ENCODE measurements at regions not wholly inside any gene's neighbourhood (a gene's known extent, or its start where the extent isn't known, plus 50 kb on each side); places are given as distances from the start of the nearest gene placed in this dataset.

- TF ChIP-seq ZBTB33 (IDR thresholded peaks at IDR 0.05) (no peak), SREBF1 (IDR thresholded peaks at IDR 0.05; ENCODE audit: low read length) (no peak), ZNF24 (IDR thresholded peaks at IDR 0.05) (no peak), MTA3 (IDR thresholded peaks at IDR 0.05; ENCODE audit: borderline replicate concordance, low read length) (no peak), PAX8 (IDR thresholded peaks at IDR 0.05) (no peak), FOXM1 (IDR thresholded peaks at IDR 0.05; ENCODE audit: low read depth, low read length) (no peak)
These were observed 81.2 kb upstream of the MAPRE2 start (continued) for GRCh38 chr18:34959989-34960388.

GRCh38 chr18:34965108-34965507 is 76.1 kb upstream of the MAPRE2 start:
- WGBS (ENCODE audit: insufficient coverage, insufficient replicate concordance, low lambda C conversion rate, missing lambda C conversion rate), result 33% methylated on average over 1 of the region's 1 CpG
- FAIRE-seq (no peak), ATAC-seq (no peak), DNase-seq (ENCODE audit: low read depth, low spot score) (no peak)
- intact Hi-C loops (cut with micrococcal nuclease; ENCODE audit: unreplicated experiment) (no loop called here), in situ Hi-C loops (cut with MboI) (no loop called here)
- Histone ChIP-seq H3K9me3 (replicated peaks; ENCODE audit: control insufficient read depth, insufficient read depth, low read length) (no peaks in the 10 kb centered on the region), H3K9ac (ENCODE audit: control insufficient read depth, insufficient read depth, low read length) (no peak overlapping the region), H3K4me1 (ENCODE audit: control insufficient read depth, insufficient read depth, low read length) (no peaks in the 10 kb centered on the region), H3K36me3 (ENCODE audit: control insufficient read depth in 2 of 2, insufficient read depth in 2 of 2, low read length in 1 of 2) (no peaks in the 10 kb centered on the region), H3K4me2 (ENCODE audit: control insufficient read depth, insufficient read depth) (no peak overlapping the region), H3K27ac (ENCODE audit: control insufficient read depth, insufficient read depth) (no peak overlapping the region), H2AFZ (ENCODE audit: control insufficient read depth, low read depth, low read length) (no peak overlapping the region), H3K27me3 (replicated peaks in 1 of 2; ENCODE audit: control insufficient read depth in 2 of 2, insufficient read depth in 2 of 2, low read length in 1 of 2) (no peaks in the 10 kb centered on the region; a peak in 1 of 4 replicates), H3K4me3 (no peak overlapping the region), H3K79me2 (ENCODE audit: control insufficient read depth, insufficient read depth, low read length) (no peaks in the 10 kb centered on the region), H4K20me1 (ENCODE audit: control insufficient read depth, insufficient read depth) (no peaks in the 10 kb centered on the region)
- no peak for TF ChIP-seq GATAD2B (conservative IDR thresholded peaks at IDR 0.05; ENCODE audit: low read depth)
- TF ChIP-seq EZH2 (IDR thresholded peaks at IDR 0.05; ENCODE audit: borderline replicate concordance, control insufficient read depth, low read depth, low read length), result no peak
- TF ChIP-seq STAT1 (conservative IDR thresholded peaks at IDR 0.05), result no peak
- TF ChIP-seq NBN (IDR thresholded peaks at IDR 0.05), result no peak
- TF ChIP-seq ZBED1 (IDR thresholded peaks at IDR 0.05; ENCODE audit: borderline replicate concordance), result no peak
- TF ChIP-seq TCF3 (IDR thresholded peaks at IDR 0.05; ENCODE audit: borderline replicate concordance, insufficient read depth, low read depth, low read length), result no peak
- TF ChIP-seq RFX5 (IDR thresholded peaks at IDR 0.05; ENCODE audit: low read depth, low read length), result no peak
- no peak for TF ChIP-seq NKRF (conservative IDR thresholded peaks at IDR 0.05)
- TF ChIP-seq FOXM1 (IDR thresholded peaks at IDR 0.05; ENCODE audit: low read depth, low read length), result no peak
- no peak for TF ChIP-seq HSF1 (IDR thresholded peaks at IDR 0.05; ENCODE audit: low read depth, low read length)
- TF ChIP-seq TCF12 (IDR thresholded peaks at IDR 0.05; ENCODE audit: low read depth, low read length), result no peak
- TF ChIP-seq MYC (IDR thresholded peaks at IDR 0.05; ENCODE audit: insufficient read depth, insufficient read length, insufficient replicate concordance, low read length, severe bottlenecking), result no peak
- no peak for TF ChIP-seq IRF3 (IDR thresholded peaks at IDR 0.05)
- CTCF ChIA-PET, result interaction anchor here (0.6 to 1.0 kb wide), 2 partner anchors 12 to 203 kb away, joined by 3 to 4 read pairs; no protein-coding TSS in a partner anchor
- BruUV-seq (replicated peaks), result no TSS peak
- SMC1A ChIA-PET (ENCODE audit: uncharacterized antibody, unreplicated experiment), result interaction anchor here (0.8 kb wide), 1 partner anchor 17 kb away, joined by 3 read pairs; no protein-coding TSS in a partner anchor
- POLR2A ChIA-PET, result no interaction called here
- RAD21 ChIA-PET (ENCODE audit: unreplicated experiment), result no interaction called here
